ENCODE measurements at regions not wholly inside any gene's neighbourhood (a gene's known extent, or its start where the extent isn't known, plus 50 kb on each side); places are given as distances from the start of the nearest gene placed in this dataset.
A peak's percentile ranks its signal among the peaks of the same experiment; 100 is the strongest.

DNA sequence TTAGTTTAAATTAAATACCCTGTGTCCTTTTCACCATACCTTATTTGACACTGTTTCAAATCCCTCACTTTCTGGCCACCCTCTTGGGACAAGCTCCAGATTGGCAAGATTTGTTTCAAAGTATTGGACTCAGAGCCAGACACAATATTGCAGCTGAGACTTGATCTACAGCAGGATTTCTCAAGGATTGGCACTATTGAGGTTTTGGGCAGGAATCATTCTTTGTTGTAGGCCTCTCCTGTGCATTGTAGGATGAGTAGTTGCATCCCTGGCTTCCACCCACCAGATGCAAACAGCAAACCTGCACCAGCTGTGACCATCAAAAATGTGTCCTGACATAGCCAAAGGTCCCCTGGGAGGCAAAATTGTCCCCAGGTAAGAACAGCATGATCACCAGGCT lies 181.2 kb downstream of the CHD9NB start:
- Histone ChIP-seq H3K4me2 (ENCODE audit: low read depth, low read length) (no peak overlapping the region), H3K36me3 (replicated peaks in 1 of 2; ENCODE audit: control insufficient read depth in 1 of 2, insufficient read depth in 2 of 2, low read length in 2 of 2) (no peaks in the 10 kb centered on the region), H3K4me3 (replicated peaks in 1 of 3; ENCODE audit: insufficient read depth in 1 of 3, low read depth in 2 of 3, low read length in 3 of 3) (no peak overlapping the region), H2AFZ (ENCODE audit: low read length) (no peak overlapping the region), H3K4me1 (ENCODE audit: insufficient read depth, low read length) (0 out of 2 replicates have a peak, but pooled peaks cover 6% of the 10 kb centered on the region), H3K9me3 (ENCODE audit: low read length) (no peaks in the 10 kb centered on the region), H4K20me1 (ENCODE audit: insufficient read depth, low read length) (no peaks in the 10 kb centered on the region), H3K27me3 (ENCODE audit: control insufficient read depth in 1 of 2, insufficient read depth in 2 of 2, low read length in 2 of 2) (peaks cover 0 to 8% of the 10 kb centered on the region in 2 experiments; a peak in 1 of 5 replicates), H3K9ac (ENCODE audit: insufficient read depth, low read depth, low read length) (no peak overlapping the region), H3K79me2 (ENCODE audit: insufficient read depth, low read length) (no peaks in the 10 kb centered on the region), H3K27ac (ENCODE audit: extremely low read length, insufficient read depth, low read length) (no peak overlapping the region)
- in situ Hi-C loops (cut with HindIII; ENCODE audit: extremely low pct_ligation_motif_present, low pct_unique_long_range_greater_than_20kb): loop anchor here (25.0 kb wide), 1 partner anchor 434 kb away; no protein-coding TSS in a partner anchor
- ChIA-PET POLR2A (no interaction called here), CTCF (ENCODE audit: low intra/inter-chr PET ratio, low total read pairs) (no interaction called here)
- no peak for ATAC-seq
- DNase-seq (ENCODE audit: low spot score): no peak
- FAIRE-seq: no peak
- intact Hi-C loops (cut with micrococcal nuclease; ENCODE audit: unreplicated experiment): no loop called here
- no TSS peak for BruUV-seq (replicated peaks)
- TF ChIP-seq, protein P1, sequence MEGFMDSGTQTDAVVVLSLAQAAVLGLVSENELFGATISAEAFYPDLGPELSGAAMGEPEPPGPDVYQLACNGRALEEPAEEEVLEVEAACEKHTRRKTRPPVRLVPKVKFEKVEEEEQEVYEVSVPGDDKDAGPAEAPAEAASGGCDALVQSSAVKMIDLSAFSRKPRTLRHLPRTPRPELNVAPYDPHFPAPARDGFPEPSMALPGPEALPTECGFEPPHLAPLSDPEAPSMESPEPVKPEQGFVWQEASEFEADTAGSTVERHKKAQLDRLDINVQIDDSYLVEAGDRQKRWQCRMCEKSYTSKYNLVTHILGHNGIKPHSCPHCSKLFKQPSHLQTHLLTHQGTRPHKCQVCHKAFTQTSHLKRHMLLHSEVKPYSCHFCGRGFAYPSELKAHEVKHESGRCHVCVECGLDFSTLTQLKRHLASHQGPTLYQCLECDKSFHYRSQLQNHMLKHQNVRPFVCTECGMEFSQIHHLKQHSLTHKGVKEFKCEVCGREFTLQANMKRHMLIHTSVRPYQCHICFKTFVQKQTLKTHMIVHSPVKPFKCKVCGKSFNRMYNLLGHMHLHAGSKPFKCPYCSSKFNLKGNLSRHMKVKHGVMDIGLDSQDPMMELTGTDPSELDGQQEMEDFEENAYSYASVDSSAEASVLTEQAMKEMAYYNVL (CRISPR knock-in tag; IDR thresholded peaks at IDR 0.05; ENCODE audit: borderline replicate concordance): no peak
- TF ChIP-seq, protein P2, sequence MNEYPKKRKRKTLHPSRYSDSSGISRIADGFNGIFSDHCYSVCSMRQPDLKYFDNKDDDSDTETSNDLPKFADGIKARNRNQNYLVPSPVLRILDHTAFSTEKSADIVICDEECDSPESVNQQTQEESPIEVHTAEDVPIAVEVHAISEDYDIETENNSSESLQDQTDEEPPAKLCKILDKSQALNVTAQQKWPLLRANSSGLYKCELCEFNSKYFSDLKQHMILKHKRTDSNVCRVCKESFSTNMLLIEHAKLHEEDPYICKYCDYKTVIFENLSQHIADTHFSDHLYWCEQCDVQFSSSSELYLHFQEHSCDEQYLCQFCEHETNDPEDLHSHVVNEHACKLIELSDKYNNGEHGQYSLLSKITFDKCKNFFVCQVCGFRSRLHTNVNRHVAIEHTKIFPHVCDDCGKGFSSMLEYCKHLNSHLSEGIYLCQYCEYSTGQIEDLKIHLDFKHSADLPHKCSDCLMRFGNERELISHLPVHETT (CRISPR knock-in tag; conservative IDR thresholded peaks at IDR 0.05): no peak

DNA sequence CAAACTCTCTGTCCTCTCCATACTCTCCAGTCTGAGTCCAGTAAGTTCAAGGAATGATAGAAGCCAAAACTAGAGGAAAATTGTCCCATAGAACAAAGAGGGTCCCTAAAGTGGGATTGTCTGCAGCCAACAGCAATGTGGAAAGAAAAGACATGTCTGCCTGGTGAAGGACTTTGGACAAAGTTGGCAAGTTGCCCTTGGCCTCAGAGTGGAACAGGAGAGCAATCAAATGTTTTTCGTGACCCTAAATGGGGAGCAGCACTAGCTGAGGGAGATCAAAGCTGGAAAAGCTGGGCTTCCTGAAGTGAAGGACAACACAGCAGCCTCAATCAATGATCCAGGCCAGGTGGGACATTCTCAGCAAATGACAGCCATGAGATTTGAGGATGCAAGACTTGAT lies 183.5 kb downstream of the CHD9NB start:
- H4K20me1 ChIP-seq (ENCODE audit: insufficient read depth, low read length): no peaks in the 10 kb centered on the region
- no peaks in the 10 kb centered on the region for H3K79me2 ChIP-seq (ENCODE audit: insufficient read depth, low read length)
- no peak for ATAC-seq
- POLR2A ChIA-PET: no interaction called here
- peak; percentile 6 for DNase-seq (ENCODE audit: low spot score)
- no peak overlapping the region for H3K4me3 ChIP-seq (replicated peaks in 1 of 3; ENCODE audit: insufficient read depth in 1 of 3, low read depth in 2 of 3, low read length in 3 of 3)
- intact Hi-C loops (cut with micrococcal nuclease; ENCODE audit: unreplicated experiment) (no loop called here), in situ Hi-C loops (cut with HindIII; ENCODE audit: extremely low pct_ligation_motif_present, low pct_unique_long_range_greater_than_20kb) (loop anchor here (25.0 kb wide), 1 partner anchor 432 kb away; no protein-coding TSS in a partner anchor)
- peaks cover 0 to 5% of the 10 kb centered on the region in 2 experiments; a peak in 2 of 5 replicates for H3K27me3 ChIP-seq (ENCODE audit: control insufficient read depth in 1 of 2, insufficient read depth in 2 of 2, low read length in 2 of 2)
- 0% methylated on average over 1 of the region's 1 CpG for WGBS (ENCODE audit: low lambda C conversion rate)
- H3K4me1 ChIP-seq (ENCODE audit: insufficient read depth, low read length): 0 out of 2 replicates have a peak, but pooled peaks cover 6% of the 10 kb centered on the region
- FAIRE-seq: no peak
- H3K9ac ChIP-seq (ENCODE audit: insufficient read depth, low read depth, low read length): no peak overlapping the region
- no peaks in the 10 kb centered on the region for H3K36me3 ChIP-seq (replicated peaks in 1 of 2; ENCODE audit: control insufficient read depth in 1 of 2, insufficient read depth in 2 of 2, low read length in 2 of 2)
- no peak overlapping the region for H3K4me2 ChIP-seq (ENCODE audit: low read depth, low read length)
- H3K9me3 ChIP-seq (ENCODE audit: low read length): no peaks in the 10 kb centered on the region
- no peak overlapping the region for H2AFZ ChIP-seq (ENCODE audit: low read length)
- CTCF ChIA-PET (ENCODE audit: low intra/inter-chr PET ratio, low total read pairs): no interaction called here
- H3K27ac ChIP-seq (ENCODE audit: extremely low read length, insufficient read depth, low read length): no peak overlapping the region
- no TSS peak for BruUV-seq (replicated peaks)
- TF ChIP-seq MTA1 (CRISPR knock-in tag; IDR thresholded peaks at IDR 0.05; ENCODE audit: borderline replicate concordance): no peak
- TF ChIP-seq HNF4A (CRISPR knock-in tag; IDR thresholded peaks at IDR 0.05): 0 out of 2 replicates have a peak, but pooled peaks have one; percentile 20
- TF ChIP-seq, protein P3, sequence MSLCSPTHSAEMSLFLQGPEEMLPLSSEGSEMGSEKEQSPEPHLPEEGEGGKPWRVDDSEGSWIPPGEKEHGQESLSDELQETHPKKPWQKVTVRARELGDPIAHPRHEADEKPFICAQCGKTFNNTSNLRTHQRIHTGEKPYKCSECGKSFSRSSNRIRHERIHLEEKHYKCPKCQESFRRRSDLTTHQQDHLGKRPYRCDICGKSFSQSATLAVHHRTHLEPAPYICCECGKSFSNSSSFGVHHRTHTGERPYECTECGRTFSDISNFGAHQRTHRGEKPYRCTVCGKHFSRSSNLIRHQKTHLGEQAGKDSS (CRISPR knock-in tag; IDR thresholded peaks at IDR 0.05; ENCODE audit: borderline replicate concordance, low read depth): no peak
- no peak for TF ChIP-seq TOPORS (CRISPR knock-in tag; IDR thresholded peaks at IDR 0.05)
